Right lobe of liver (tissue), 4 donors: ENCODE measurements at regions not wholly inside any gene's neighbourhood (a gene's known extent, or its start where the extent isn't known, plus 50 kb on each side); places are given as distances from the start of the nearest gene placed in this dataset.

Source experiments
- CTCF ChIP-seq, 4 donors: fragments of 200-600 bp in 3 of 4; fragments of 450-650 bp in 1 of 4; IDR thresholded peaks; one replicate each; pipeline versions ENCODE4 v1.5.1 to v1.8.0; 2016 to 2022; ENCODE audit warnings: antibody characterized with exemption in 4 of 4, mild to moderate bottlenecking in 2 of 4
- POLR2A ChIP-seq: fragments of 450-650 bp; IDR thresholded peaks from one replicate; pipeline ENCODE4 v1.6.1; 2017; ENCODE audit warnings: antibody characterized with exemption, mild to moderate bottlenecking
- donor health status: DM: no; HTN: no; CAD: no.
- donor health status: DM: no; HTN: no; CAD: no.
- donor health status: DM: no; HTN: yes; CAD: no.

GRCh38 chr7:46619723-46620310 lies 698.7 kb upstream of the IGFBP3 start:
- TF ChIP-seq CTCF (IDR thresholded peaks at IDR 0.05) (no peak), POLR2A (no peak)
